Stimulated activated CD4-positive, alpha-beta T cell treated with anti-CD3 and anti-CD28 coated beads, Interleukin-12 subunit alpha, Interleukin-12 subunit beta, amount 100 ng/mL, for 24 hours (primary cell): ENCODE measurements at regions not wholly inside any gene's neighbourhood (a gene's known extent, or its start where the extent isn't known, plus 50 kb on each side); places are given as distances from the start of the nearest gene placed in this dataset.
"Not testable (repeated sequence)": the region's sequence is repeated elsewhere in the genome, so short reads cannot be mapped to it uniquely, and the experiment has no call there.

Source experiments
- DNase-seq, 2 experiments: peaks; one replicate each; pipeline ENCODE4 v3.0.0-alpha.2; 2020; ENCODE audit warnings: low read depth in 2 of 2

GRCh38 chr16:21533474-21533873 lies 65.9 kb upstream of the METTL9 start:
- not testable (repeated sequence) for DNase-seq

GRCh38 chr16:21534561-21534960 lies 64.8 kb upstream of the METTL9 start:
- not testable (repeated sequence) for DNase-seq

DNA sequence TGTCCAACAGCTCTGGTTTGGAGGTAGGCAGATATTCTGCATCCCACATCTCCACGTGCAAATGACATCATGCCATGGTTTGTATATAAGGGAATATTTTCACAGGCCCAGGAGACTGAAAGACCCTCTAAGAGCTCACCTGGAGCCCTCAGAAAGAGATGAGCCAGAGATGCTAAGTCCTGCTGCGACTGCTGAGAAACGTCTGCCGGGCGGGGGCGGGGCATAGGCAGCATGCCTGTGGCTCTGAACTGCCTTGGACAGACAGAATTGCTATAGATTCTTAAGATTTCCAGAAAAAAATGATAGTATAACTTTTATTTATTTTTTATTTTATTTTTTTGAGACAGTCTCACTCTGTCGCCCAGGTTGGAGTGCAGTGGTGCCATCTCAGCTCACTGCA lies 64.2 kb upstream of the METTL9 start:
- DNase-seq: not testable (repeated sequence)

DNA sequence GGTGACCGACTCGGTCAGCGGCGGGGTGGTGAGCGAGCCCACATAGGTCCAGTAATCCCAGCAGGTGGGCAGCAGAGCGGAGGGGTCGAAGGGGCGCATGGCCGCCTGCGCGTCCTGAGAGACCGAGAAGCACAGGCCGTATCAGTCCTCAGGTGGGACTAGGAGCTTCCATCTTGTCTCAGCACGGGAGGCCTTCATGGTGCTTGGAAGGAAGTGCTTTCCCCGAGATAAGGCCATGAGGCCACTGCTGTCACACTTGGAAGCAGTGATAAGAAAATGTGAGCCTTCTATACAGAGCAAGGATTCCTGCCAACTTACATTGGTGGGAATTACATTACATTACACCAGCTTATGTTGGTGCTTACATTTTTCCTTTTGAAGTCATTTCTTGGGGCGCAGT lies 62.6 kb upstream of the METTL9 start:
- DNase-seq: not testable (repeated sequence)

DNA sequence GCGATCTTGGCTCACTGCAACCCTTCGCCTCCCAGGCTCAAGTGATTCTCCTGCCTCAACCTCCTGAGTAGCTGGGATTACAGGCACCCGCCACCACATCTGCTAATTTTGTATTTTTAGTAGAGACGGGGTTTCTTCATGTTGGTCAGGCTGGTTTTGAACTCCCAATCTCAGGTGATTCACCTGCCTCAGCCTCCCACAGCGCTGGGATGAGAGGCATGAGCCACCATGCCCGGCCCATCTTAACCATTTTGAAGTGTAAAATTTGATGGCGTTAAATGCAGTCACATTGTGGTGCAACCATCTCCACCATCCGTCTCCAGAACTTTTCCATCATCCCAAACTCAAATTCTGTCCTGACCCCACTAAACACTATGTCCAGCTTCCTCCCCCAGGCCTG lies 61.8 kb upstream of the METTL9 start:
- DNase-seq: not testable (repeated sequence)

GRCh38 chr16:21539107-21539618 lies 60.2 kb upstream of the METTL9 start:
- not testable (repeated sequence) for DNase-seq

DNA sequence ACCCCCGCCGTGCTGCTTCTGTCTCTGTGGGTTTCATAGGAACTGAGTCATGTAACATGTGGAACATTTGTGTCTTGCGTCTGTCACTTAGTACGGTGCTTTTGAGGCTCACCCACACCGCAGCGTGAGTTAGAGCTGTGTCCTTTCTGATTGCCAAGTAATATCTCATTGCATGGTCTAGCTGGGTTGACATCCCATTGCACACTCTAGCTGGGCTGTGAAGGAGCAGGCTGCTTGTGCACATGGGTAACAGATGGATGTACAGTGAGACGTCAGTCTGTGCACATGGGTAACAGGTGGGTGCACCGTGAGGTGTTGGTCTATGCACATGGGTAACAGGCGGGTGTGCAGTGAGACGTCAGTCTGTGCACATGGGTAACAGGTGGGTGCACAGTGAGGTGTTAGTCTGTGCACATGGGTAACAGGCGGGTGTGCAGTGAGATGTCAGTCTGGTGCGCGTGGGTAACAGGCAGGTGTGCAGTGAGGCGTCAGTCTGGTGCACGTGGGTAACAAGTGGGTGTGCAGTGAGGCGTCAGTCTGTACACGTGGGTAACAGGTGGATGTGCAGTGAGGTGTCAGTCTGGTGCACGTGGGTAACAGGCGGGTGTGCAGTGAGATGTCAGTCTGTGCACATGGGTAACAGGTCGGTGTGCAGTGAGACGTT lies 58.5 kb upstream of the METTL9 start:
- peak; percentile 57 to 61 for DNase-seq

GRCh38 chr16:21541611-21542051 lies 57.7 kb upstream of the METTL9 start:
- not testable (repeated sequence) for DNase-seq

- not testable (repeated sequence) for DNase-seq
Measured at GRCh38 chr16:21542075-21542474, 57.3 kb upstream of the METTL9 start.

DNA sequence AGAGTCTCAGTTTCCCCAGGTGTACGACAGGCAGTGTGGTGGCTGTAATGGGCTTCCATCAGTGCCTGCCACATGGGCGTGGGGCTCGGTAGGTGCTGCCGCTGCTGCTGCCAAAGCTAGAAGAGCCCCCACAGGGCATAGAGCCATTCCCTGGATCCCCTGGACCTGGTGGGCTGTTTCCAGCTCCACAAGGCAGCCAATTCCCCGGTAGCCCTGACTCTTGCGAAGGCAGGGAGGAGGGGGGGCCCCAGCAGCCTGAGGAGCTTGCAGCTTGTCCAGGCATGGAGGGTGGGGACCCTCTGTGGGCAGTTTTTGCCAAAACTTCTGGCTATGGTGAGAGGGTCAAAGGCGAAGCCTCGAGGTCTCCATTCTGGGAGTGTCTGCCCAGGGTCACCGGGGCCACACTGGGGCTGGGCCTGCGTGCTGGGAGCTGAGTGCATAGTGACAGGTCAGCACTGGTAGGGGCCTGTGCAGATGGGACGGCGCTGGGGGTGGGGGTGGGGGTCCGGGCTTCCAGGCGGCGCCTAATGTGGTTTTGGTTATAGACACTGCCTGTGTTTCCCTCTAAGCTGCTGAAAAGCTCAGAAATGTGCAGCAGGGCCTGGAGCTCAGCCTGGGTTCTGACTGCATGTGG lies 56.8 kb upstream of the METTL9 start:
- not testable (repeated sequence) for DNase-seq

DNA sequence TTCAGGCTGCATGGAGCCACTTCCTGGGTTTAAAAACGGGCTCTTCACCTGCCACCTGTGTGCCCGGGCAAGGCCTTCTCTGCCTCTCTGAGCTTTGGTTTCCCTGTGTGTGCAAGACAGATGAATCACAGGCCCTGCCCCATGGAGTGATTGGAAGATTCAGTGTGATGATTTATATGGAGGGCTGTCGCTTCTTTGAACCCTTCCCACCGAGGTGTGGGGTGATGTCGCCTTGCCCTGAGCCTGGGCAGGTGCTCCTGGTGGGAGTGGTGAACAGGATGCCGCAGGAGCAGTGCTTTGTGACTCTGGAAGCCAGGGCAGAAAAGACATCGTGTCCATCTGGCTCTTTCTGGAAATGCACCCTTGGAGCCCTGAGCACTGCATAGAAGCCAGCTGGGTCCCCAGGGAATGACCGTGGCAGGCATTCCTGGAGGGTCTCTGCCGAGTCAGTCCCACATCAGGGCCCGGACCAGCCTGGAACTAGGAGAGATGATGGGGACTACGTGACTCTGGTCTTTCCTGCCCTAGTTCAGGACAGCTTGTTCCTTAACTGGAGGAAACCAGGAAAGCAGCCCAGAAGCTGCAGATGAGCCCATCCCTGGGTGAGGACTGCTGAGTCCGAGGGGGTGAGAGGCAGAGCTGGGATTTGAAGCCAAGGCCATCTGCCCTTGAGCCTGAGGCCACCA lies 56.1 kb upstream of the METTL9 start:
- not testable (repeated sequence) for DNase-seq

- not testable (repeated sequence) for DNase-seq
Measured at GRCh38 chr16:21545664-21546326, 53.6 kb upstream of the METTL9 start.

DNA sequence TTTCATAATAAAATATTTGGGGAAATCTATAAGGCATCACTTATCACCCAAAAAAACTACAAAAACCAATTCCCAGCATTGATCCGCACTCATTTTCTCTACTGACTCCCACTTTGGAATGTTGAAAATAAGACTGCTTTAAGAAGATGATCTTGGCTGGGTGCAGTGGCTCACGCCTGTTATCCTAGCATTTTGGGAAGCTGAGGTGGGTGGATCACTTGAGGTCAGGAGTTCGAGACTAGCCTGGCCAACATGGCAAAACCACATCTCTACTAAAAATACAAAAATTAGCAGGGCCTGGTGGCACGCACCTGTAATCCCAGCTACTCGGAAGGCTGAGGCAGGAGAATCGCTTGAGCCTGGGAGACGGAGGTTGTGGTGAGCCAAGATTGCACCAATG lies 50.0 kb upstream of the METTL9 start:
- DNase-seq: not testable (repeated sequence)
